ENCODE measurements at regions not wholly inside any gene's neighbourhood (a gene's known extent, or its start where the extent isn't known, plus 50 kb on each side); places are given as distances from the start of the nearest gene placed in this dataset.

DNA sequence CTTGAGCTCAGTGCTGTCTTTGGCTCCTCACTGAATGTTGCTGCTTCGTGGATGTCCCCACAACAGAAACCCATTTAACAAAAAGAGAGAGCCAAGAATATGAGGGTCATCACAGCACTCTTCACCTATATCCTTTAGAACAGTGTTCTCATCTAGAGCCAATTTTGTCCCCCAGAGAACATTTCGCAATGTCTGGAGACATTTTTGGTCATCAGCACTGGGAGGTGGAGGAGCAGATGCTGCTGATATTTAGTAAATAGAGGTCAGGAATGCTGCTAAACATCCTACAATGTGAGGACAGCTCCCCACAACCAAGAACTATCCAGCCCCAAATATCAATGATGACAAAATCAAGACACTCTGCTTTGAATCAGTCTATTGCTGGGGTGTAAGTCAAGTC lies 92.5 kb downstream of the BBS10 start:
- no peak for DNase-seq
- Histone ChIP-seq H3K4me1 (peaks cover 5 to 25% (median 9%) of the 10 kb centered on the region in 4 donors), H3K27me3 (no peaks in the 10 kb centered on the region), H3K27ac (peak overlapping the region in 1 of 4 donors; percentile 17), H3K4me3 (no peak overlapping the region), H3K36me3 (no peaks in the 10 kb centered on the region), H3K9me3 (no peaks in the 10 kb centered on the region)
- WGBS, 2 donors = 86 to 96% methylated on average over 2 of the region's 2 CpGs
- no peak for ATAC-seq (ENCODE audit: low FRiP score in 2 of 2)
- TF ChIP-seq POLR2AphosphoS5 (IDR thresholded peaks at IDR 0.05) (no peak), EP300 (IDR thresholded peaks at IDR 0.05) (no peak), POLR2A (IDR thresholded peaks at IDR 0.05) (no peak)
- TF ChIP-seq, protein P1, sequence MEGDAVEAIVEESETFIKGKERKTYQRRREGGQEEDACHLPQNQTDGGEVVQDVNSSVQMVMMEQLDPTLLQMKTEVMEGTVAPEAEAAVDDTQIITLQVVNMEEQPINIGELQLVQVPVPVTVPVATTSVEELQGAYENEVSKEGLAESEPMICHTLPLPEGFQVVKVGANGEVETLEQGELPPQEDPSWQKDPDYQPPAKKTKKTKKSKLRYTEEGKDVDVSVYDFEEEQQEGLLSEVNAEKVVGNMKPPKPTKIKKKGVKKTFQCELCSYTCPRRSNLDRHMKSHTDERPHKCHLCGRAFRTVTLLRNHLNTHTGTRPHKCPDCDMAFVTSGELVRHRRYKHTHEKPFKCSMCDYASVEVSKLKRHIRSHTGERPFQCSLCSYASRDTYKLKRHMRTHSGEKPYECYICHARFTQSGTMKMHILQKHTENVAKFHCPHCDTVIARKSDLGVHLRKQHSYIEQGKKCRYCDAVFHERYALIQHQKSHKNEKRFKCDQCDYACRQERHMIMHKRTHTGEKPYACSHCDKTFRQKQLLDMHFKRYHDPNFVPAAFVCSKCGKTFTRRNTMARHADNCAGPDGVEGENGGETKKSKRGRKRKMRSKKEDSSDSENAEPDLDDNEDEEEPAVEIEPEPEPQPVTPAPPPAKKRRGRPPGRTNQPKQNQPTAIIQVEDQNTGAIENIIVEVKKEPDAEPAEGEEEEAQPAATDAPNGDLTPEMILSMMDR (IDR thresholded peaks at IDR 0.05) = no peak

DNA sequence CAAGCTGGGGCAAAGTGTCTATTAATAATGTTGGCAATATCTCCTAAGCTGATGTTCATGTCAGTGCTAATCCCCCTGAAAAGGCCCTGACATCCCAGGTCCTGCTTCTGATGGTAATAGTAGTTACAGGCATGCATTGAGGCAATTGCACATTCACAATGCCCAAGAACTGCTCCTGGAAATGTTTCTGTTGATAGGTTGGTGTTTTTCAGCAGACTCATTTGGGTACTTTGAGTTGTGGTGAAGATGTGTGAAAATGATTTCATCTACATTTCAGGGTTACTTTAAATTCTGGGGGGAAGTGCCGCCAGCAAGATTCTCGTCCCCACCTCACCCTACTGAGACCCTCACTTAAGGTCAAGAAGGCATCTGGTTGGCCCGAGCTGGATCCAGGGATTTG lies 92.9 kb downstream of the BBS10 start:
- Histone ChIP-seq H3K27me3 (no peaks in the 10 kb centered on the region), H3K4me1 (peaks cover 5 to 21% (median 6%) of the 10 kb centered on the region in 4 donors), H3K4me3 (no peak overlapping the region), H3K36me3 (no peaks in the 10 kb centered on the region), H3K27ac (no peak overlapping the region), H3K9me3 (no peaks in the 10 kb centered on the region)
- ATAC-seq (ENCODE audit: low FRiP score in 2 of 2) (no peak), DNase-seq (no peak)
- TF ChIP-seq EP300 (IDR thresholded peaks at IDR 0.05) = no peak
- TF ChIP-seq, protein P1 (IDR thresholded peaks at IDR 0.05) = no peak
- TF ChIP-seq POLR2AphosphoS5 (IDR thresholded peaks at IDR 0.05) = no peak
- WGBS, 2 donors = 66 to 83% methylated on average over 3 of the region's 3 CpGs

DNA sequence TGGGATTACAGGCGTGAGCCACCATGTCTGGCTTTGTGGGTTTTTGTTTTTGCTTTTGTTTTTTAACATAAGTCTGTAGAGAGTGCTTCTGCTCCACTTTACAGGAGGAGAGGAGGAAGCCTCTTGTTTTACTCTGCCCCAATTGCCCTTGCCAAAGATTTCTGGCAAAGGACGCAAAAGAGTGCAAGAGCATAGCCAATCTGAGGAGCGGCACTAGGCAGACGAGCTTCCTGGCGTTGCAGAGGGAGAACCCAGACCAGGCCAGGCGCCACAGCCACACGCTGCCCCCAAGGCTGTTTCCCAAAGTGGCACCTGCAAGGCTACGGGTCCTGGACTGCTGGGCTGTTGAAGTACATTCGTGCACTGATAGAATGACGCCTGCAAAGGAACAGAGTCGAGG lies 96.2 kb downstream of the BBS10 start:
- Histone ChIP-seq H3K27ac (no peak overlapping the region), H3K9me3 (no peaks in the 10 kb centered on the region), H3K4me1 (peaks cover 0 to 6% (median 0%) of the 10 kb centered on the region in 4 donors), H3K36me3 (no peaks in the 10 kb centered on the region), H3K4me3 (no peak overlapping the region), H3K27me3 (no peaks in the 10 kb centered on the region)
- peak in 1 of 2 donors; percentile 45 for DNase-seq
- TF ChIP-seq, protein P1 (IDR thresholded peaks at IDR 0.05) = no peak
- no peak for TF ChIP-seq POLR2AphosphoS5 (IDR thresholded peaks at IDR 0.05)
- TF ChIP-seq POLR2A (IDR thresholded peaks at IDR 0.05) = no peak
- no peak for TF ChIP-seq EP300 (IDR thresholded peaks at IDR 0.05)
- no peak for ATAC-seq (ENCODE audit: low FRiP score in 2 of 2)
- WGBS, 2 donors = 92 to 96% methylated on average over 9 to 11 of the region's 11 CpGs

DNA sequence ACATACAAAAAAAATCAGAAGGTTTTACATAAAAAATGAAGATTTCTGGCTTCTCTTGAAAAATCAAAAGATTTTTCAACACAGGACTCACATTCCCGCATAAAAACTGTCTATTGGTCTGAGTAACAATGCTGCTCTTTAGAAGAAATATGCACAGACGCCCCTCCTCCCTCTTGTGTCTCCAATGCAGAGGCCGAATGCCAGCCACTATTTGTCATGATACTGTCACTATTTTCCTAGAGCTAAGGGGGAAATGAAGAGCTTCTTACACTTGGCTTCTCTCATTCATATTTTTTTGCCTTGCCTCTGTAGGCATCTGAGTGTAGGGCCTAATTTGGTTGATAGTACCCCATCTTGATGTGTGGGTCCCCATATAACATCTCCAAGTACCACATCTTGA lies 98.0 kb downstream of the BBS10 start:
- H3K4me1 ChIP-seq = no peaks in the 10 kb centered on the region
- TF ChIP-seq POLR2A (IDR thresholded peaks at IDR 0.05) (no peak), POLR2AphosphoS5 (IDR thresholded peaks at IDR 0.05) (no peak), EP300 (IDR thresholded peaks at IDR 0.05) (no peak)
- TF ChIP-seq, protein P1 (IDR thresholded peaks at IDR 0.05) = no peak
- no peaks in the 10 kb centered on the region for H3K27me3 ChIP-seq
- ATAC-seq (ENCODE audit: low FRiP score in 2 of 2) (no peak), DNase-seq (no peak)
- no peak overlapping the region for H3K27ac ChIP-seq
- WGBS, 2 donors = 51 to 55% methylated on average over 3 of the region's 3 CpGs
- H3K36me3 ChIP-seq = no peaks in the 10 kb centered on the region
- no peak overlapping the region for H3K4me3 ChIP-seq
- H3K9me3 ChIP-seq = no peaks in the 10 kb centered on the region

DNA sequence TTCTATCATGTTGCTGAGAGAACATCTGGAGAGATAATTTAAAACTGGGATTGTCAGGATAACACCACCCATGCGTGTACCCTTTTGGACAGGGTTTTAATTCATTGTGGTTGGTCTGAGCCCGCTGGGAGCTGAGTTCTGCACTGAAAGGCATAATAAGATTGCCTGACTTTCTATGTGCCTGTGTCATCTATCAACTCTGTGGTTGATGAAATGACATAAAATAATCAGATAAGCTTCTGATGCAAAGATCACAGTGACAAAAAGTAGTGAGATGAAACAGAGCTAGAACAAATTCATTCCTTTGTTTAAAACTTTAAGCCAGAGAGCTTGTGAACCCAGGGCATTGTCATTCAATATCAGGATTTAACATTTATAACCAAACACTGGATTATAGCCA lies 98.7 kb downstream of the BBS10 start:
- ATAC-seq (ENCODE audit: low FRiP score in 2 of 2) = no peak
- no peak overlapping the region for H3K27ac ChIP-seq
- H3K27me3 ChIP-seq = no peaks in the 10 kb centered on the region
- no peaks in the 10 kb centered on the region for H3K36me3 ChIP-seq
- no peak for TF ChIP-seq POLR2AphosphoS5 (IDR thresholded peaks at IDR 0.05)
- TF ChIP-seq, protein P1 (IDR thresholded peaks at IDR 0.05) = no peak
- no peak for TF ChIP-seq POLR2A (IDR thresholded peaks at IDR 0.05)
- no peak for TF ChIP-seq EP300 (IDR thresholded peaks at IDR 0.05)
- H3K4me3 ChIP-seq = no peak overlapping the region
- DNase-seq = no peak
- WGBS, 2 donors = 86 to 93% methylated on average over 2 of the region's 2 CpGs
- H3K4me1 ChIP-seq = no peaks in the 10 kb centered on the region
- no peaks in the 10 kb centered on the region for H3K9me3 ChIP-seq

Measured in upper lobe of left lung (tissue), 6 donors.